ENCODE measurements at regions not wholly inside any gene's neighbourhood (a gene's known extent, or its start where the extent isn't known, plus 50 kb on each side); places are given as distances from the start of the nearest gene placed in this dataset.
A peak's percentile ranks its signal among the peaks of the same experiment; 100 is the strongest.

DNA sequence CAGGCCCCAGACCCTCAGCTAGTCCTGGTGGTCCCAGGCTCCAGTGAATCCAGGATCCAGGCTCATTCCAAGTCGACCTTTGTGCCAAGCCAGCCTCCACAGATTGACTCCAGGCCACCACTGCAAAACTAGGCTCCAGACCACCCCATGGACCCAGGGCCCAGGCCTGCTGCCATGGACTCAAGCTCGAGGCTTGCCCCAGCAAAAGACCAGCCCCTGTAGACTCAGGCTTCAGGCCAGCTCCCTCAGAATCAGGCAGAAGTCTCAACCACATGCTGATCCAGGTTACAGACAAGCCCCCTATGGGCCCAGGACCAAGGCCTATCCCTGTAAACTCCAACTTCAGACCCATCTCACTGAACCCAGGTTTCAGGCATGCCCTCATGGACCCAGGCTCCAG lies 692.4 kb downstream of the PCDH19 start:
- H3K4me1 ChIP-seq (ENCODE audit: control insufficient read depth, low read depth, low read length), result peaks cover 3% of the 10 kb centered on the region
- H3K9me3 ChIP-seq (ENCODE audit: control insufficient read depth, low read depth, low read length), result no peaks in the 10 kb centered on the region
- H3K27ac ChIP-seq (ENCODE audit: low read length), result no peak overlapping the region
- no peaks in the 10 kb centered on the region for H3K27me3 ChIP-seq (ENCODE audit: control insufficient read depth, insufficient read depth, low read length)
- H3K4me3 ChIP-seq (ENCODE audit: low read length), result no peak overlapping the region
- no peak overlapping the region for H3K9ac ChIP-seq (ENCODE audit: low read length)
- no peaks in the 10 kb centered on the region for H3K36me3 ChIP-seq (ENCODE audit: control insufficient read depth, low read depth, low read length)

DNA sequence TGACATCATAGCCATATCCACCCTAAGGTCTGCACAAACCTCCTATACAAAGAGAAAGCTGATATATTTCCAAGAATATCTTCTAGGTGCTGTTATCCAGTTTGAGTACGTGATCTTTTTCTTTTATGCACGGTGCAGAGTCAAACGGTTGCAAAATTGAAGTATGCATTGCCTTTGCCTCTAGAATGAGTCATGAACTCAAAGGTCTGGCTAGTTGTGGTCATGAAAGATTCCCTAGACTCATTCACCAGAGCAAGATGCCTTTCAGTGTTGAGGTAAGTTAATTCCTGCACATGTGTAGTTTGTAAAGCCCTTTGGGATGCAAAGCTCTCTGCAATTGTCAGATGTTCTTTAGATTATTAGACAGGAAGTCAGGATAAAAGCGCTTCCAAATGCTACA lies 704.4 kb downstream of the PCDH19 start:
- H3K9ac ChIP-seq (ENCODE audit: low read length), result no peak overlapping the region
- H3K4me1 ChIP-seq (ENCODE audit: control insufficient read depth, low read depth, low read length), result no peaks in the 10 kb centered on the region
- H3K27ac ChIP-seq (ENCODE audit: low read length), result no peak overlapping the region
- no peak overlapping the region for H3K4me3 ChIP-seq (ENCODE audit: low read length)
- H3K27me3 ChIP-seq (ENCODE audit: control insufficient read depth, insufficient read depth, low read length), result no peaks in the 10 kb centered on the region
- H3K9me3 ChIP-seq (ENCODE audit: control insufficient read depth, low read depth, low read length), result no peaks in the 10 kb centered on the region
- no peaks in the 10 kb centered on the region for H3K36me3 ChIP-seq (ENCODE audit: control insufficient read depth, low read depth, low read length)

DNA sequence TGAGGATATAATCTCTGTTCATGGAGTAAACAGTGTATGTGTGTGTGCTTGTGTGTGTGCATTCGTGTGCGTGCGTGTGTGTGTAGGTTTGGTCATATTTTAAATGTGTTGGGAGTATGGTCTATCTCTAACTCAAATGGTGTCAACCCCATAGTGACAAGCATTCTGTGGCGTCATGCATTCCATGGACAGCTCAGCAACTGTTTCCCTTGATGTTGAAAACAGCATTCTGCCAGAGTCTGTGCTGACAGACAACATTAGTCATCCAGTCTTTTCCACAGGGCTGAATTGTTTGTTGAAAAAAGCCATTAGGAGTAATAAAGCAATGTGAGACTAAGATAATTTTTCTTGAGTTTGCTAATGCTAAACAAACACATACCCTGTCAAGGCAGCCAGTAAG lies 706.6 kb downstream of the PCDH19 start:
- Histone ChIP-seq H3K9ac (ENCODE audit: low read length) (no peak overlapping the region), H3K27ac (ENCODE audit: low read length) (no peak overlapping the region), H3K27me3 (ENCODE audit: control insufficient read depth, insufficient read depth, low read length) (no peaks in the 10 kb centered on the region), H3K36me3 (ENCODE audit: control insufficient read depth, low read depth, low read length) (no peaks in the 10 kb centered on the region), H3K9me3 (ENCODE audit: control insufficient read depth, low read depth, low read length) (no peaks in the 10 kb centered on the region), H3K4me1 (ENCODE audit: control insufficient read depth, low read depth, low read length) (no peaks in the 10 kb centered on the region), H3K4me3 (ENCODE audit: low read length) (no peak overlapping the region)

DNA sequence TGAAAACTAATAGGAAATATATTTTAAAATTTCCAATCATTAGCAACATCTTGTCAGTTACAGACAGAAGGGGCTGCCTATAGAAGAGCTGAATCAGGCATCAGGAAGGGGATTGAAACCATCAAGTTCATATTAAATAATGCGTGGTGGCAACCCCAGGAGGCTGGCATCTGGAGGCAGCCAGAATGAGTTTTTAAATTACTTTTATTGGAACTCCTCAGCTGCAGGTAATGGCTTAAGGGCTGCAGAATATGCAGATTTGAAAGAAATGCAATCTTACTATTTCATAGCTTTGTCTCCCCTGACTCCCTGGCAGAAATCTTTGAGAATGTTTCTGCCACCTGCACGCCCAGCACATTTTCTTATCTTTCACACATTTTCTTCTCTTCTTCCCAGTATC lies 711.6 kb downstream of the PCDH19 start:
- H3K4me1 ChIP-seq (ENCODE audit: control insufficient read depth, low read depth, low read length), result no peaks in the 10 kb centered on the region
- no peak overlapping the region for H3K9ac ChIP-seq (ENCODE audit: low read length)
- no peaks in the 10 kb centered on the region for H3K36me3 ChIP-seq (ENCODE audit: control insufficient read depth, low read depth, low read length)
- no peaks in the 10 kb centered on the region for H3K9me3 ChIP-seq (ENCODE audit: control insufficient read depth, low read depth, low read length)
- H3K27ac ChIP-seq (ENCODE audit: low read length), result no peak overlapping the region
- H3K27me3 ChIP-seq (ENCODE audit: control insufficient read depth, insufficient read depth, low read length), result no peaks in the 10 kb centered on the region
- no peak overlapping the region for H3K4me3 ChIP-seq (ENCODE audit: low read length)

DNA sequence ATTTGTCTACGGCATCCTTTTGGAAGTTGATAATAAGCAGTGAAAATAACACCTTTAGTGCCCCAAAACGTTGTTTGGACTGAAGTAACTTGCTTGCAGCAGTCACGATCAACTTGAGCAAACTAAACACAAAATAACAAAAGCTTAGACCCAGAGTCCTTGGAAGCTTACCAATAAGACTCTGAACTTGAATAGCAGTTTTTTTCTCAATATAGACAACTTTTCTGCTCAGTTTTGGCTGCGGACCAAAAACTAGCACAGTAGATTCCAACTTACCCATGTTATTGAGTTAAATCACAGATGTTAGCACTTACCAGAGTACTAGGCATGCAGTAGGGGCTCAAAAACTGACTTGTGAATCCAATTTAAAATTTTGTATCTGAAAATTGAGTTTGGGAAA lies 746.9 kb downstream of the PCDH19 start:
- Histone ChIP-seq H3K4me3 (ENCODE audit: low read length) (no peak overlapping the region), H3K9ac (ENCODE audit: low read length) (no peak overlapping the region), H3K9me3 (ENCODE audit: control insufficient read depth, low read depth, low read length) (no peaks in the 10 kb centered on the region), H3K27me3 (ENCODE audit: control insufficient read depth, insufficient read depth, low read length) (no peaks in the 10 kb centered on the region), H3K27ac (ENCODE audit: low read length) (no peak overlapping the region), H3K36me3 (ENCODE audit: control insufficient read depth, low read depth, low read length) (no peaks in the 10 kb centered on the region), H3K4me1 (ENCODE audit: control insufficient read depth, low read depth, low read length) (no peaks in the 10 kb centered on the region)

DNA sequence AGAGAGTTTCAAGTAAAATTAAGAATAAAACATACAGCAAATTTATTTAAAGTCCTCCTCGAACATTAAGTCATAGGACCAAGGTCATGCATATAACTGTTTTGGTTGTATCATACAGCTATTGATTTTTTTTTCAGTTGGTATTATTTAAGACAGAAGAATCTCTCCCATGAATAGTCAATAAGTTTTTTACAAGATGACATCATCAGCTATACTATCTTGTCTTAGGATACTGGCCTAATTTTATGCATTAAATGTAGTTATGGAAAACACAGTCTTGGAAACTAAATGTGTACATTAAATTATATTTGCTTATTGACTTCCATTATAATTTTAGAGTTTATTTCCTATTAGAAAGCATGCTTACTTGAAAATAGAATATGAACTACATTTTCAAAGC lies 755.9 kb downstream of the PCDH19 start:
- Histone ChIP-seq H3K36me3 (ENCODE audit: control insufficient read depth, low read depth, low read length) (no peaks in the 10 kb centered on the region), H3K27ac (ENCODE audit: low read length) (no peak overlapping the region), H3K27me3 (ENCODE audit: control insufficient read depth, insufficient read depth, low read length) (no peaks in the 10 kb centered on the region), H3K9me3 (ENCODE audit: control insufficient read depth, low read depth, low read length) (no peaks in the 10 kb centered on the region), H3K4me1 (ENCODE audit: control insufficient read depth, low read depth, low read length) (no peaks in the 10 kb centered on the region), H3K9ac (ENCODE audit: low read length) (no peak overlapping the region), H3K4me3 (ENCODE audit: low read length) (no peak overlapping the region)

DNA sequence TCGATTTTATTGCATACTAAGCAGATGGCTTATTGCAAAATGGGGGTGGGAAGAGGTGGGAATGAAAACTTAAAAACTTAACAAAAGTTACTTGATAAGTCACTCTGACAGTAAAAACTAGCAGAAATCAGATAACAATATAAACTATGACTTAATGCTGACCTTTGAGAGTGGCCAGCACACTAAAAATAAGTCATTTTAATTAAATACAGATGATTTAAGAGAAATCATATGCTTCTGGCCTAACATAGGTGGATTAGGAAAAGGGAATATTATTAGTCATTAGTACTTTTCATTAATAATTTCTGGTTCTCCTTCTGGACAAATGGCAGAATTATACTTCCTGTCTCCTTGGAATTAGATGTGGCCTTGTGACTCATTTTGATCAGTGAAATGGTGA lies 756.7 kb downstream of the PCDH19 start:
- H3K27me3 ChIP-seq (ENCODE audit: control insufficient read depth, insufficient read depth, low read length), result no peaks in the 10 kb centered on the region
- no peak overlapping the region for H3K27ac ChIP-seq (ENCODE audit: low read length)
- H3K9me3 ChIP-seq (ENCODE audit: control insufficient read depth, low read depth, low read length), result no peaks in the 10 kb centered on the region
- no peak overlapping the region for H3K9ac ChIP-seq (ENCODE audit: low read length)
- H3K4me3 ChIP-seq (ENCODE audit: low read length), result no peak overlapping the region
- no peaks in the 10 kb centered on the region for H3K36me3 ChIP-seq (ENCODE audit: control insufficient read depth, low read depth, low read length)
- no peaks in the 10 kb centered on the region for H3K4me1 ChIP-seq (ENCODE audit: control insufficient read depth, low read depth, low read length)

DNA sequence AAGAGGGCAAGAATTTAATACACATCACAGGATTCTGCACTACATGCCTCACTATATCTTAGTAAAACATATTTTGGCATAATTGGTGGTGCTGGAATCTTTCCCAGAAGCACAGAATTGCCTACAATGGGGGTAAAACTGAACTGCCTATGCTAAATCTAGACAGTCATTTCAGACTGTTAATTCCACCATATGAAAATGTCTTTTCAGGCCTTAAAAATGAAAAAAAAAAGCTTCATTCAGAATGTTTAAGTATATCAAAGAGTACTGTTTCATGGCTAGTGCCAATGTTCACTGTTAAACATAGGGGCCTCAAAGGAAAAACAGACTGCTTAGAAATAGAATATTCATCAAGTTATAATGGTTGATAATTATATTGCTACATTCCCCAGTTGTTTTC lies 797.0 kb downstream of the PCDH19 start:
- H3K4me3 ChIP-seq (ENCODE audit: low read length), result no peak overlapping the region
- no peak overlapping the region for H3K27ac ChIP-seq (ENCODE audit: low read length)
- H3K27me3 ChIP-seq (ENCODE audit: control insufficient read depth, insufficient read depth, low read length), result no peaks in the 10 kb centered on the region

DNA sequence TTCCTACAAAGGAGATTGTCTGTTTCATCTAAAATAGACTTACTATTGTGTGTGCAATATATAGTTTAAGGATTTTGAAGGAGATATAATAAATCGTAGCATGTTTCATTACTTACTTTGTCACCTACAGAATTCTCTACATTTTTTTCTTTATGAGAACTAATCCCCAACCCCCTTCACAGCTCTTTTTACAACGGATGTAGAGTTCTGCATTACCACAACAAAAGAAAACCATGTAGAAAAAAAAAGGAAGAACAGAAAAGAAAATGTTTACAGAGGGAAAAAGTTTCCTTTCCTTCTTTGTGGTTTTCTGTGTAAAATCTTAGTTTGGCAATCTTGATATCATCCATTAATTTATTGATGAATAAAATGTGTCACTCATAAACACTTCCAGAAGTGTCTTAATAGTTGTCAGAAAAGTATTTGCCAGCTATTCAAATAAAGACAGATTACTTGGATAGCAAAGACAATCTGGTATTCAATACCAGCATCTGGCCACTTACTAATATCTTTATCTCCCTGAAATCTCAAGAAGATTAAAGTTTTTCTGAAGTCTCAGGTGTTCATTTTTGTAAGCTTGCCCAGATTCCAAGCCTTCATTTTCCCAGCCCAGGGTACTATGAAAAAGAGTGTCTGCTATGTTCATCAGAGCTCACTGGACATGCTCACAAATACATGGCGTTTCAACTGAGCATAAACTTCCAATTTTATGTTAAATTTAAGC lies 806.8 kb downstream of the PCDH19 start:
- Histone ChIP-seq H3K9me3 (ENCODE audit: control insufficient read depth, low read depth, low read length) (no peaks in the 10 kb centered on the region), H3K36me3 (ENCODE audit: control insufficient read depth, low read depth, low read length) (no peaks in the 10 kb centered on the region), H3K4me1 (ENCODE audit: control insufficient read depth, low read depth, low read length) (peaks cover 21% of the 10 kb centered on the region), H3K27ac (ENCODE audit: low read length) (peak overlapping the region; percentile 68), H3K9ac (ENCODE audit: low read length) (no peak overlapping the region), H3K4me3 (ENCODE audit: low read length) (peak overlapping the region; percentile 42), H3K27me3 (ENCODE audit: control insufficient read depth, insufficient read depth, low read length) (no peaks in the 10 kb centered on the region)

More for the DNA sequence above, 797.0 kb downstream of the PCDH19 start:
- no peaks in the 10 kb centered on the region for H3K9me3 ChIP-seq (ENCODE audit: control insufficient read depth, low read depth, low read length)
- no peaks in the 10 kb centered on the region for H3K36me3 ChIP-seq (ENCODE audit: control insufficient read depth, low read depth, low read length)
- no peak overlapping the region for H3K9ac ChIP-seq (ENCODE audit: low read length)
- peaks cover 19% of the 10 kb centered on the region for H3K4me1 ChIP-seq (ENCODE audit: control insufficient read depth, low read depth, low read length)

DNA sequence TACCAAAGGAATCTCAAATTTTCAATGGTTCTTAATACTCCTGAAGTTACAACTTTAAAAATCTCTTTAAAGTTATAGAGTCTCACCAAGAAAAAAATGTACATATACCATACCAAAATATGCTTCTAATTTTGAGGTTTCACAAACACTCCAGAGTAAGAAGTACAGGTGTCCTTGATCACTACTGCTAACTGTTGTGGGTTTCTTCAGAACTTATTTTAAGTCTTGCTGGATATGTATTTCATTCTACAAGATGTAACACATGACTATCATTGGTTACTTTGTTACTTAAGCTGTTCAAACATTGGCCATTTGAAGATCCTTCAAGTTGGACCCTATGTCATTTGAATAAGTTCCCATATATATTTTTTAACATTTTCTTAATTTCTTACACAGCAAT lies 808.0 kb downstream of the PCDH19 start:
- H3K4me3 ChIP-seq (ENCODE audit: low read length), result no peak overlapping the region
- H3K9me3 ChIP-seq (ENCODE audit: control insufficient read depth, low read depth, low read length), result no peaks in the 10 kb centered on the region
- no peak overlapping the region for H3K9ac ChIP-seq (ENCODE audit: low read length)
- H3K36me3 ChIP-seq (ENCODE audit: control insufficient read depth, low read depth, low read length), result no peaks in the 10 kb centered on the region
- peak overlapping the region; percentile 31 for H3K27ac ChIP-seq (ENCODE audit: low read length)
- H3K4me1 ChIP-seq (ENCODE audit: control insufficient read depth, low read depth, low read length), result peaks cover 21% of the 10 kb centered on the region
- H3K27me3 ChIP-seq (ENCODE audit: control insufficient read depth, insufficient read depth, low read length), result no peaks in the 10 kb centered on the region

DNA sequence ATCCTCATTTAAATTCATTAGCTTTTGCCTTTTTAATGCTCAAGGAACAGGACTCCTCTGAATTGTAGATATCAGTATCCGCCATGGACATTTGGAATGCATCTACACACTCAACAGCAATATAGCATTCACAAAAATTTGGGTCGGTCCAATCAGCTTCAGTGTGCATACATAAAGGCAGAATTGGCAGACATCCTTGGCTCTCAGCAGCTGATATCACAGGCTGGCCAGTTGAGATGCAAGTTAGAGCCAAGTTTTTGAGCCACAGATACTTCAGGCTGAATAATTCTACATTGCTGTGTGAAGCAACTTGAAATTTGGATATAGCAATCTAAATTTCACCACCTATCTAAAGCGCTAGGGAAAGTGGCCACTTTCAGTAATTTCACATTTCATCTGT lies 821.1 kb downstream of the PCDH19 start:
- peaks cover 3% of the 10 kb centered on the region for H3K9me3 ChIP-seq (ENCODE audit: control insufficient read depth, low read depth, low read length)
- no peaks in the 10 kb centered on the region for H3K36me3 ChIP-seq (ENCODE audit: control insufficient read depth, low read depth, low read length)
- no peak overlapping the region for H3K9ac ChIP-seq (ENCODE audit: low read length)
- no peak overlapping the region for H3K27ac ChIP-seq (ENCODE audit: low read length)
- no peaks in the 10 kb centered on the region for H3K4me1 ChIP-seq (ENCODE audit: control insufficient read depth, low read depth, low read length)
- no peak overlapping the region for H3K4me3 ChIP-seq (ENCODE audit: low read length)
- H3K27me3 ChIP-seq (ENCODE audit: control insufficient read depth, insufficient read depth, low read length), result no peaks in the 10 kb centered on the region

DNA sequence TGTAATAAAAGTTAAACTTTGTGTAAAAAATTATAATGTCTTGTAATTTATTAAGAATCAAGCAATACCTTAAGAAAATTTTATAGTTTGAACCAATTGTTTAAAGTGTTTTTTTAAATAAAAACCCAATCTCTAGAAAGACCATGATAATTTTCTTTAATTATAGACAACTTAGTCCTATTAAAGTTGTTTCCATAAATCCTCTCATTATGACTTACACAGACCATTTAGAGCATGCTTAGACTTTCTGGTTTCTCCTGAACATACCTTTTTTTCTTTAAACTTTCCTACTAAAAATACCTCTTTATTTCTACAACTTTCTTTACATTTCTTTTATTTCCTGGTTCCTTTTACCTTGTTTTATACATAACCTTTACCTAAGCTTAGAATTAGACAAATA lies 837.4 kb downstream of the PCDH19 start:
- Histone ChIP-seq H3K27ac (ENCODE audit: low read length) (no peak overlapping the region), H3K9me3 (ENCODE audit: control insufficient read depth, low read depth, low read length) (peaks cover 37% of the 10 kb centered on the region), H3K36me3 (ENCODE audit: control insufficient read depth, low read depth, low read length) (no peaks in the 10 kb centered on the region), H3K4me1 (ENCODE audit: control insufficient read depth, low read depth, low read length) (no peaks in the 10 kb centered on the region), H3K4me3 (ENCODE audit: low read length) (no peak overlapping the region), H3K9ac (ENCODE audit: low read length) (no peak overlapping the region), H3K27me3 (ENCODE audit: control insufficient read depth, insufficient read depth, low read length) (no peaks in the 10 kb centered on the region)
